CD4-positive, alpha-beta T cell treated with Interleukin-10 for 1 hour (primary cell): ENCODE measurements at regions not wholly inside any gene's neighbourhood (a gene's known extent, or its start where the extent isn't known, plus 50 kb on each side); places are given as distances from the start of the nearest gene placed in this dataset.

ENCODE experiments used
- DNase-seq: peaks from one replicate; pipeline ENCODE4 v3.0.0-alpha.2; 2020

DNA sequence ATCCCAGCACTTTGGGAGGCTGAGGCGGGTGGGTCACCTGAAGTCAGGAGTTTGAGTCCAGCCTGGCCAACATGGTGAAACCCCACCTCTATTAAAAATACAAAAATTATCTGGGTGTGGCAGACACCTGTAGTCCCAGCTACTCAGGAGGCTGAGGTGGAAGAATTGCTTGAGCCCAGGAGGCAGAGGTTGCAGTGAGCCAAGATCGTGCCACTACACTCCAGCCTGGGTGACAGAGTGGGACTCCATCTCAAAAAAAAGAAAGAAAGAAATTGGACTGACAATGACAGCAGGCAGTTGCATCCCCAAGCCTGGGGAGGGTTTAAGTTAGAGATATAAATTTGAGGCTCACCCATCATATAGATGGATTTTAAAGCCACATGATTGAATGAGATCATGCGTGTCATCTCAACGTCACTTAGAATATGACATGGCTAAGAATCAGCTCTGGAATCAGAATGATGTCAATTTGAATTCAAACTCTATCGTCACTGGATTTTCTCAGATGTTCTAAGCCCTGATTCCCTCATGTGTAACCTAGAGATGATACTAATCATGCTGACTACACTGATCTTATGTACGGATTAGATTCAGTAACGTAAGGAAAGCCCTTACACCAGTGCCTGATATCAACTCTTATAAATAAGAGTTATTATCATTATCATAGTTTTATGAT is 534.0 kb upstream of the JARID2 start:
- no peak for DNase-seq

DNA sequence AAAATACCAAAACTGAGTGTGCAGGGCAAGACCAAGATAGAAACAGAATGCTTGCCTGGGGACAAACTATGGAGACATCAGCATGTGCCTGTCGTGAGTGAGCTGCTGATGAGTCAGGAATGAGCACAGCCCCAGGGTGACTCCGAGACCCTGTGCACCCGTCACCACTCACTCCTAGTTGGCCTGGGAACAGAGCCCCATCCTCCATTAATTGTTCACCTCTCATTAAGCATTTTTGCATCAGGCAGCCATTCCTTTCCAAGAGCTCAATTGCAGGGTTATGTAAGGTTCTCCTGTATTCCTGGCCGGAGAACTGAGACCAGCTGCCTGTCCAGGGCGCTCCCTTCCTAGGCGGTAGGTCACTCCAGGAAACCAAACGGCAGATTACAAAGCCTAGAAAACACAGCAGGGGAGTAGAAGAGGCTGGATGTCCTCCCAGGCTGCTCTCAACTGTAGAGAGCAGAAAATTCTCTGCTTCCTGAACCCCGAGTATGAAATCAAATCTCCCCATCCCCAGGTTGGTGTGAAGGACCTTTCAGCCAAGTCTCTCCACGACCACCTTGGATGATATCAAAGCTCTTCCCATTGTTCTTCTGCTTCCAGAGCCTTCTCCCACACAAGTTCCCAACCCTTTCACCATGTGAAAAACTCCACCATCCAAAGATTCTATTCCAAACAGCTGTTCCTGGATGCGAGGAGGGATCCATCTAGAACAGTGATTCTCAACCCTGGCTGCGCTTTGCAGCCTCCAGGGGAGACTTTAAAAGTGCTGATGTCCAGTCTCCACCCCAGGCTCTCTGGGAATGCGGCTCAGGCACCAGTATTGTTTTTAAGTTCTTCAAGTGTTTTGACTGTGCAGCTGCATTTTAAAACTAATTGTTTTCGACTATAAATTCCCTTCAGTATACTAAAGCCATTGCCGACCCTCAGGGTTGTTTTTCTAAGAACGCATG is 532.6 kb upstream of the JARID2 start:
- no peak for DNase-seq

DNA sequence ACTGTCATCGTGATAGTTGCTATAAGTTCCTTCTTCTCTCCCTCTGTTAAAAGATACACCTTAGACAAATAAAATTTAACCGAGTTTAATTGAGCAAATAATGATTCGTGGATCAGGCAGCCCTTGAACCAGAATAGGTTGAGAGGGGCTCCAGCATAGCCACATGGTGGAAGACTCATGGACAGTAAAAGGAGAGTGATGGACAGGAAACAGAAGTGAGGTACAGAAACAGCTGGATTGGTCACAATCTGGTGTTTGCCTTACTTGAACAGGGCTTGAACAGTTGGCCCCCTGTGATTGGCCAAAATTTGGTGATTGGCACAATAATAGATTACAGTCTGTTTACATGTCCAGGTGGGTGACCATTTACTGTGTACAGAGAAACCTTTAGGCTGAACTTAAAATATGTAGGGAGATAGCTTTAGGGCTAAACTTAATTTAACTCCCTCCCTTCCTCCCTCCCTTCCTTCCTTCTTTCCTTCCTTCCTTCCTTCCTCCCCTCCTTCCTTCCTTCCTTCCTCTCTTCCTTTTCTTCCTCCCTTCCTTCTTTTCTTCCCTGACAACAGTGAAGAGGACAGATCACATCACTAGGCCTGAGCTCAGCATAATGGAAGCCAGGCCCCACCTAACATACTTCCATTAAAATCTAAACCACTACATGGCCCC is 531.8 kb upstream of the JARID2 start:
- DNase-seq, result no peak

DNA sequence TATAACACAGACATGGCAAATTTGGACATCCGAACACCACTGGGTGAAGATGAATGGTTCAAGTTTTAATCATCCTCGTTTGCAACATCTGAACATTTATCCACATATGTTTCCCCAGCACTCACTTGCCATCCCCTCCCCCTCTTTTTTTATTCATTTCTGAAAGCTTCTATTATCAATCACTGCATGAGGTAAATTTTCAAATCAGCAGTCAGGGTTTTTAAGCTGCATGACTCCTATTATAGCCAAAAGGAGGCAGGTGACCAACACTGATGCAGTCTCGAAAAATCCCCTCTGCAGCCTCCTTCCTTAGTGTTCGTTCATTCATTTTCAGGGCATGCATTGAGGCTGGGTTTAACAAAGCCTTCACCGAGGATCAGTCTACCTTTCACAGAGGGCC is 530.8 kb upstream of the JARID2 start:
- DNase-seq, result no peak

DNA sequence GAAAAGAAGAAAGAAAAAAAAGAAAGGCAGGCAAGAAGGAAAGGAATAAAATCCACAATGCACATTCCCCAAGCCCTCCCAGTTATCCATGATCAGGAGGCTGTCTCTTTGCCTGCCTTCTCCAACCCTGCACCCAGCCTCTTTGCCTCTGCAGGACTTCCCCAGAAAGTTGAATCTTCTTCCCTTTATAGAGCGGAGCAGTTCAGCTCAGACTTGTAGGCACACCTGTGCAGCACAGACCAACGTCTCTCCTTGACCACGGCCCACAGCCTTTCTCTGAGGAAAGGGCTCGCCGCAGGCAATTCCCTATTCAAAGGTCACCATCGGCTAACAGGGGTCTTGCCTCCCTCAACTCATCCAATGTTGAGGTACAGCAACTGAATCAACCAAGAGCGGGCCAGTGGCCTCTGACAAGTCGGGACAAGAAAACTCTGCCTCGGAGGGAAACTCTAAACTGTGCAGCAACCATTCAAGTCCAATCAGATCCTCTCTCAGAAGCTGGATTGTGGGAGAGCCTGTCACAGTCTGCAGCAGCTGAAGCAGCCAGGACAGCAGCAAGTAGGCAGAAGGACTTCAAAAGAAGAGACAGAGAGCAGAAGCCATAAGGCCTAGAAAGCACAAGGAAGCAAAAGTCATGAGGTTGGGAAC is 529.2 kb upstream of the JARID2 start:
- no peak for DNase-seq

DNA sequence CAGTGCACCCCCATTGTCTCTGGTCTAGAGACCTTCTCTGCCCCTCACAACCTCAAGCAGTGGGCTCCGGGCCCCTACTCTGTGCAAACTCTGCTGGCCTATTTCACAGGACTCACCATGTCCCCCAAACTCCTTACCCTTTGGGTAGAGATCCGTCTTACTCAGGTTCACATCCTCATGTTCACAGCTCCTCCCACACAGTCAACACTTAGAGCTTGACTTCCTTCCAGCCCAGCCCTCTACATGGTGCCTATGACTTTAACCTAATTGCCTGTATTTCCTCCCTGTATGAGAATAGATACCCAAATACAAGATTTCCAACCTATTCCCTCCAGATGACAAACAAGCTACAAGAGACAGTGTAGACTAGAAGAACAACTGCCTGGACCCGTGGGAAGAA is 528.6 kb upstream of the JARID2 start:
- DNase-seq, result peak; percentile 44

DNA sequence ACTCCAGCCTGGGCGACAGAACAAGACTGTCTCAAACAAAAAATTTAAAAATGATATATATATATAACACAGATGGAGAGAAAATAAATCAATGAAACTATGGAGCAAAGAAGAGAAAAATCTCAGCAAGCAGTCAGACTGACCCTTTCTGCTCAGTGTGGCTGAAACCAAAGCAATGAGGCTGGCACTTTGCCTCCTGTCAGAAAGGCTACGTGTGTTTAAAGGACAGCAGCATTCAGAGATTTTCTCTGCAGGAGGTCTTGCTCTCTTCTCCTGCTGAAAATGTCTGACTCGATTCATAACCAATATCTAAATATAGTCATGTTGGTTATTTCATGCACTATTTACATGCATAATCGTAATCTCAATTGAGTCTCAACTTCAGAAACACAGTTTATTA is 527.0 kb upstream of the JARID2 start:
- DNase-seq, result no peak

DNA sequence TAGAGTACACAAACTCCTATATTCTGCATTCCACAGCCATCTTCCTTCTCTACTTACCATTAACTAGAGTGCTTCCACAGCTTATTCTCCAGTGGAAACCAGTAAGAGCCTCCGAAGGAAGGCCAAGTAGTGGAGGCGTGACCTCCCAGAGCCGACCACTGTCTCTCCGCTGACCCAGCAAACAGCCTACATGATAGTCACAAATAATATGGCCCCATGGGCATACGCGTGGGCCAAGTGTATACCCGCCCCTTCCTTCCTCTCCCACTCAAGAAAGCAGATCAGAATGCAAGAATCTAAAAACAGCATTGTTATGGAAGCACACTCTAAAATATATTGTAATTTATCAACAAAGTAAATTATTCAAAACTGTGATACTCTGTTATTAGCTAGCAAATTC is 526.6 kb upstream of the JARID2 start:
- no peak for DNase-seq

DNA sequence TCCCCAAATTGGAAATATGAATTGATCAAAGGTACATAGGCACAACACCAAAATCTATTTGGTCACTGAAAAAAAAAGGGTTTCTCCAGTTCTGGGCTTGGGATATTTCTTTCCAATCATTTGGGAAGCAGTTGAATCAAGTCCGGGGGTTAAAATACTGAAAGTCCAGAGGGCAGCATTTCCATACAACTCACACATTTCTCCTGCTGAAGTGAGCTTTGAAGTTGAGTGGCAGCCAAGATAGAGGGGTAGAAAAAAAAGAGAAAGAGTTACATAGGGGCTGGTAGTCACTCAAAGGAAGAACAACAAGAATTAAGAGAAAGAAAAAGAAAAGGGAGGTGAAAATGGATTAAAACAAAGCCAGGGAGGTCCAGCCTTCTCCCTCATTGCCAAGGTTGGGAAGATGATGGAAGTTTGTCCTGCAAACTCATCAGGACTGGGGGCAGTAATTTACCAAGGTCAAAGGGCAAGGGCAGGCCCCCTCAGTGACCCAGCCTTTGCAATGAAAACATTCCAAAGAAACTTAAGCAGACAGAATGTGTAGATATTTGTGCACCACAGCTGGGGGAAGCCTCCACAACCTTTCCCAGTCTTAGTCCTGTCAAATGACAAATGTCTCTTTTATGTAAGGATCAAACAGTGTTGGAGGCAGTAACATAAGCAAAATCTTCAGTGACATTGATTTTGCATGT is 525.3 kb upstream of the JARID2 start:
- no peak for DNase-seq

DNA sequence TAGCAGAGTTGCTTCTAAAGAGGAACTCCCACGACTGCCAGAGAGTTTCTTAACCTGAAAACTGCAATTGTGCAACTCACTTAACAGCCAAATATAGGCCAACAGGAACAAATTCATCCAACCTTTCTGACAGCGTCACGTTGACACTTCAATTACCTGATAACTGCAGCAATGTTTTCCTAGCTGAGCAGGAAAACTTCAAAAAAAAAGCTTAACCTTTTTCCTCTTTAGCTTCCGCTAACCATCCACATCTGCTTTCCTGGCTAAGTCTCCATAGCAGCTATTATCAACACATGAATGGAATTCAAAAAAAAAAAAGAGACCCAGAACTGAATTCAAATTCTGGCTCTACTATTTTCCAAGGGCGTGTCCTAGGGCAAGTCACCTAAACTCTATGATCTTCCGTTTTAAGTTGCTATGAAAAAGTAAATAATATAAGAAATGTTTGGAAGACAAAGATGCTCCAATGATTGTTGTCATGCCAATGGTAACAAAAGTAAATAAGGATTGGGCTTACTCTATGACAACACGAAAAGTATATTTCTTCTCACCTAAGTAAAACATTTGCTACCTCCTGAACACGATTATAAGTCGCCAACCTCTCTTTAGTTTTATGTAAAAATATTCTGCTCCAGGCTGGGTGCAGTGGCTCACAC is 524.6 kb upstream of the JARID2 start:
- DNase-seq, result peak; percentile 16

DNA sequence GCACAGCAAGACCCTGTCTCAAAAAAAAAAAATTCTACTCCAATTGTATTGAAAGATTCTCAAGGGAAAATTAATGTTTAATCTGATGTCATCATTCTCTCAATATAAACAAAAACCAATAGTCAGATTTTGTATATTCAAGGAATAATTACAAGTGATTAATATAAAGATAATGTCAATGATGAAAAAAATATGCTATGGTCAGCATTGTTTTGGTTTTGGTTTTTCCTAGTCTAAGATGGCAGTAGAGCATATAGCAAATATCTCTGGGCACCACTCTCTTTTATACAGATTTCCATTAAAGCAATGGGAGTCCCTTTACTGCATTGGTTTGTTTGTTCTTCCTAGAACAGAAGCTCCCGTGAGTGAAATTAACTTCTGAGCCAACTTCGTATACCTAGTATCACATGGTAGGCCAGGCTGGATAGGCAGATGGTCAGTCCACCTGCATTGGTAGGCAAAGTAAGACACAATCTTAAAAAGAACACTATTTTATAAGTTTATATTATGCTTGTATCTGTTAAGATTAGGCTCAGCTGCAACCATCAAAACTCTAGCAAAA is 523.8 kb upstream of the JARID2 start:
- DNase-seq, result no peak

DNA sequence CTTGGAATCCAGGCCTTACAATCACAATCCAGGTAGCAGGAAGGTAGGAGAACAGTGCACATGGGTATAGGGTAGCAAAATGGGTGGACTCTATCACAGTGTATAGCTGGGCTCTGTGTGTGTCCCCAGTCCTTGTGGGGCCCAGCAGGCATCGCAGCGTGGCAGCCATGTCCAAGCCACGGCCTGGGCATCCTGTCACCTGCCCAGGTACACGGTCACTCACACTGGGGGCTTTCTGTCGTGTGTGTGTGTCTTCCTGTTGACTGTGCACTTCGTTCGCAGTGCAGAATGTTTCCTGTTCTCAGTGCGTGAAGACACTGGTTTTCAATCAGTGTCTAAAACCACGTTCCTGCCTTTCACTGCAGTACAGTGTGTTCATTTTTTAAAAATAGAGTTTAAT is 523.2 kb upstream of the JARID2 start:
- peak; percentile 11 for DNase-seq

DNA sequence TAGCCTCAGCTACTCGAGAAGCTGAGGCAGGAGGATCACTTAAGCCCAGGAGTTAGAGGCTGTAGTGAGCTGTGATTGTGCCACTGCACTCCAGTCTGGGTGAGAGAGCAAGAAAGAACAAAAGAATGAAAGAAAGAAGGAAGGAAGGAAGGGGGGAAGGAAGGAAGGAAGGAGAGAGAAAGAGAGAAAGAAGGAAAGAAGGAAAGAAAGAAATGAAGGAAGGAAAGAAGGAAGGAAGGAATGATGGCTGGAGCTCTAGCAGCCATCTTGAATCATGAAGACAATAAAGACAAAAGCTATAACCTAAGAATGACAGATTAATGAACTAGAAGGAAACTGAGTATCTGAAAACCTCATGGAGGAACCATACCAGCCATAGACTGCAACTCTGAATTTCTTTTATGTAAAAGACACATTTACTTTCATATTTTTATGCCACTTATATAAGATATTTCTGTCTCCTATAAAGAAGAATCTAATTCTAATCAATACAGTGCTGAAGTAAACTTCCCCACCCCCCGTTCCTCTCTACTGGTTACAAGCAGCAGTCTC is 522.3 kb upstream of the JARID2 start:
- DNase-seq, result no peak

DNA sequence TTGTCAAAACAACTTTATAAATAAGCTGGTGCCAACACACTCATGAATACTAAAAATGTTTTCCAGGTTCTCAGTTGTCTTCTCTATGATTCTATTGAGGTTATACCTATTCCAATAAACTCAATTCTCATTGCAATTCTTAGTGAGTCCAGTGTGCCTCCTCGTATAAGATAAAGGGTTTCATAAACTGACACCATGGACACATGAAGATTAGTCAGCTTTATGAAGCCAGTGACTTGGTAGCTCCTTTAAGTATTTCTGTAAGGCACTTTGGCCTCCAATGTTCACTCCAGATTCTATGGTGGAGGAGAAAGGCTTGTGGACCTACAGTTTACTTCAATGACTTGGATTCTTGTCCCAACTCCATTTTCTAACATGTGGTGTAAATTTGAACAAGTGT is 521.3 kb upstream of the JARID2 start:
- DNase-seq, result no peak

DNA sequence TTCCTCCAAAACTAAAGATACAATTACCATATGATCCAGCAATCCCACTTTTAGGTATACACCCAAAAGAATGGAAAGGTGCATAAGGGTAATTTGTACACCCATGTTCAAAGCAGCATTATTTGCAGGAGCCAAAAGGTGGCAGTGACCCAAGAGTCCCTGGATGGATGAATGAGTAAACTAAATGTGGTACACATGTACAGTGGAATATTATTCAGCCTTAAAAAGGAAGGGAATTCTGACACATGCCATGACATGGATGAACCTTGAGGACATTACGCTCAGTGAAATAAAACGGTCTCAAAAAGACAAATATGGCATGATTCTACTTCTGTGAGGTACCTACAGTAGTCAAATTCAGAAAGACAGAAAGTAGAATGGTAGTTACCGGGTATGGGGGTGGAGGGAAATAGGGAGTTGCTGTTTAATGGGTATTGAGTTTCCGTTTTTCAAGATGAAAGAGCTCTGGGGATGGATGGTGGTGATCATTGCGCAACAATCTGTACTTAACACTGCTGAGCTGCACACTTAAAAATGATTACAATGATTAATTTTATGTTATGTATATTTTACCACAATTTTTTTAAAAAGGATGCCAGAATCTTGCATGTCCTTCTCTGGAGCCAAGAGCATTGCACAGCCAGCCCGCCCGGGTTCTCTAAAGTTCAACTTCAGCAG is 518.9 kb upstream of the JARID2 start:
- DNase-seq, result no peak

DNA sequence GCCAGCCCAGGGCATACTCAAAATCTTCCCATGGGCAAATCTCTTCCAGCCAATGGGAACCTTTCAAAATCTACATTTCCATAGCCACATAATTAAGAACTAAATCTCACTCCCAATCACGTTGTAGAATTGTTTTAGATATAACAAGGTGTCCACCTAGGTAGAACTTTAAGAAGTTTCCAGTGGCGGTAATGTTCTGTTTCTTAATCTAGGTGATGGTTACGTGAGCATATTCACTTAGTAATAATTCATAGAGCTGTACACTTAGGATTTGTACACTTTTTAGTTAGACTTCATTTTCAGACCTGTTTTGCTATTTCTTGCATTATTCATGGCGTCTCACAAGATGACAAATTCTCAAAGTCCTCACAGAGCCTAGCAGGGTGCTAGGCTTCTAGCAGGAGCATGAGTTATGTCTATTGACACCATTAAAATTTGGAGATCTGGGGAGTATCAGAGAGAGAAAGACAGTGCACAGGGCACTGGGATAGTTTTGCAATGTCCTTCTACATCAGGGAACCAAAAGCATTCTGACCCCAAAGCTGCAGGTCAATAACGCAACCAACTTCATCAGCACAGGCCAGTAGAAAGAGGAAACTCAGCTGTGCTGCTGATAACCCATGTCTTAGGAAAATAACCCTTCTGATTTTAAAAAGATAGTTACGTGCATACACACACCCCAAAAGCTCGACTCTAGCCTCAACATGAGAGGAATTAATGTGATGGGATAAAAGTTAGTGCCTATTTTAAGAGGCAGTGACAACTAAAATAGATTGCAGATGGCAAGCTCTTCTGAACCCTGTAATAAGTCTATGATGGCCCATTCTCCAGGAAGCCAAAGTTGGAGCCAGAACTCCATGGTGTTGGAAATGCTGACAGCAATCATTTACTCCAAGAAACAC is 518.1 kb upstream of the JARID2 start:
- DNase-seq, result no peak

DNA sequence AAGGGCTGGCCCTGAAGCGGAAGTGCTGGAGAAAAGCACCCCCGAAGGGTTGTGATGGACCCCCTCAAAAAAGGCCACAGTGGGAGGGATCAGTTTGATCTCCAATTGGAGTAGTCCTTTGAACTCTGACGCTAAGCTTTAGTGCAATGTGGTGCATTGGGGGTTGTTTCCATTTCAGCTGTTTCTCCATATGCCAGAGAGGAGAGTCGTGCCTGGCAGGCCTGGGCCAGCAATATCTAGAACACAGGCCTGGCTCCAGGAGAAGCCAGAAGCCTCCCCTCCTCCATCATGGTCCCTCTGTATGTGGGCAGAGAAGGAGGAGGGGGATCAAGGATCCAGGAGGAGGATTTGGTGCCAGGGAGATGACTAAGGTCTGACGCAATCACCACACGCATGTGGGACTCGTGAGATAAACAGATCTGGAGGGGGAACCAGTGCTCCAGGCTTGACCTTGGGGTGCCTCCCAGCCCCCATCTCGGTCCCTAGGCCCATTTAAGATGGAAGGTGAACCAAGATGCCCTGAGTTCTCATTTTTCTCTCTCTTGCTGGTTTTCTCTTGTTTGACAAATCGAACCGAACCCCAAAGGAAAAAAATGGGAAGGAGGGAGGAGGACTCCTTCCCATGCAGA is 517.4 kb upstream of the JARID2 start:
- no peak for DNase-seq

DNA sequence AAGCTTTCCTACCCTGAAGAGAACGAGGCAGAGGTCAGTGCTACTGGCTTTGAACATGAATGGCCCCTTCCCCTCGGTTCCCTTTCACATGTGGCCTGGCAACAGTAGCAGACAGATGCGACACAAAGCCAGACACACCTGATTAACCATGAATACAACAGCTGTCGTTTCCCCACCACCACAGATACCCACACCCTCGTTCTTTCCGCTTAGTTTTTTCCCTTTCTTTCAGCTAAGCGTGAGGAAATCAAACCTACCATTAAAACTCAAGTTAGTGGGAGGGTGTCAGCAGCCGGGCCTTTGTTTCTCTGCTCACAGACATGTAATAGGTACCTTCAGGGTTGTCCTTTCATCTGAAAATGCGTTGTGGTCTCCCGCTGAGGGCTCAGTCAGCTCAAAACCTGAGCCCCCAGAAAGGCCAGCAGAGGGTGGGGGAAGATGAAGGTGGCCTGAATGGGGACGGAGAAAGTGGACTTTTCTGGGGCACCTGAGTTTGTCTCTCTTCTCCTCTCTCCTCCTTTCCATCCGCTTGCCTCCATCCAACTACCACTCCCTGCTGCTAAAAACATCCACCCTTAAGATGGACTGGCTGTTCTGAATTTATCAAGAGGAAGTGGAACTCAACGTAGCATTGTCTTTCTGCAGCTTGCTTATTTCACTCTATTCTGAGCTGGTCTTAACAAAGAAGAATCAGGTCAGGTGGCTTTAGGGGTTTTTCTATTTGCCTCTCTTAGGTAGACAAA is 516.6 kb upstream of the JARID2 start:
- DNase-seq, result no peak

DNA sequence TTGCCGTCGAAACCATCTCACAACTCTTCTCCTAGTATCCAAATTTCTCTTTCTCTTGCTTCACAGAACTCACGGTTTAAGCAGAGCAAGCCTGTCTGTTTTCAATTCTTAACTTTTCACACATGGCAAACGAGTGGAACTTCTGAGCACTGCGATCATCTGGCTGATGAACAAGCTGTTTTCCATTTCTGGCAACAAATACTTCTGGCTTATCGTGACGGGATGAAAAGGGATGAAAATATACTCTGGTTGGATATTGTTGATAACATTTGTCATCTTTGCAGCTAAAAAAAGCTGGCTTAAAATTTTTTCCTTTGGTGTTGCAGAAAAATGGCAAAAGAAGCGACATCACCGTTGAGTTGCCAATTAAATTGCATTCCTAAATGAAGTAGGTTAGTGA is 515.2 kb upstream of the JARID2 start:
- no peak for DNase-seq
